ENCODE measurements at regions not wholly inside any gene's neighbourhood (a gene's known extent, or its start where the extent isn't known, plus 50 kb on each side); places are given as distances from the start of the nearest gene placed in this dataset.

DNA sequence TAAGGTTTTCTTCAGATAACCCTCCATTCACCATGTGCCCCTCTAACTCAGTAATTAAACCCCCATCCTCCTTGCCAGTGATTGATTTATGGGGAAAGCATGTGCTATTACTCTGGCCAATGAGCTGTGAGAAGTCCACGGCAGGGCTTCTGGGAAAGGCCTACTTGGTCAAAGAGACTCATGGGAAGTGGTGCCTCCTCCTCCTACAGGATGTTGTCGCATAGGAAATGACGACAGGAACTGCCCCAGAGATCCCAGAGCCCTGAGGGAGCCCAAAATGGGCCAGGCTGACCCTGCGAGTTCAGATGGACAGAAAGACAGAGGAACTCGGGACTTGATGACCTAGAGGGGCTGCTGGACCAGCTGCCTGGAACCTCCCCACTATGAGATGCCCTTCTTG, 938.1 kb upstream of the TMEM132C start:
- TF ChIP-seq, protein P1, sequence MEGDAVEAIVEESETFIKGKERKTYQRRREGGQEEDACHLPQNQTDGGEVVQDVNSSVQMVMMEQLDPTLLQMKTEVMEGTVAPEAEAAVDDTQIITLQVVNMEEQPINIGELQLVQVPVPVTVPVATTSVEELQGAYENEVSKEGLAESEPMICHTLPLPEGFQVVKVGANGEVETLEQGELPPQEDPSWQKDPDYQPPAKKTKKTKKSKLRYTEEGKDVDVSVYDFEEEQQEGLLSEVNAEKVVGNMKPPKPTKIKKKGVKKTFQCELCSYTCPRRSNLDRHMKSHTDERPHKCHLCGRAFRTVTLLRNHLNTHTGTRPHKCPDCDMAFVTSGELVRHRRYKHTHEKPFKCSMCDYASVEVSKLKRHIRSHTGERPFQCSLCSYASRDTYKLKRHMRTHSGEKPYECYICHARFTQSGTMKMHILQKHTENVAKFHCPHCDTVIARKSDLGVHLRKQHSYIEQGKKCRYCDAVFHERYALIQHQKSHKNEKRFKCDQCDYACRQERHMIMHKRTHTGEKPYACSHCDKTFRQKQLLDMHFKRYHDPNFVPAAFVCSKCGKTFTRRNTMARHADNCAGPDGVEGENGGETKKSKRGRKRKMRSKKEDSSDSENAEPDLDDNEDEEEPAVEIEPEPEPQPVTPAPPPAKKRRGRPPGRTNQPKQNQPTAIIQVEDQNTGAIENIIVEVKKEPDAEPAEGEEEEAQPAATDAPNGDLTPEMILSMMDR (IDR thresholded peaks at IDR 0.05), result no peak
- TF ChIP-seq EP300 (IDR thresholded peaks at IDR 0.05), result no peak
- TF ChIP-seq POLR2A (IDR thresholded peaks at IDR 0.05; ENCODE audit: low read depth), result no peak
